ENCODE measurements at regions not wholly inside any gene's neighbourhood (a gene's known extent, or its start where the extent isn't known, plus 50 kb on each side); places are given as distances from the start of the nearest gene placed in this dataset.

DNA sequence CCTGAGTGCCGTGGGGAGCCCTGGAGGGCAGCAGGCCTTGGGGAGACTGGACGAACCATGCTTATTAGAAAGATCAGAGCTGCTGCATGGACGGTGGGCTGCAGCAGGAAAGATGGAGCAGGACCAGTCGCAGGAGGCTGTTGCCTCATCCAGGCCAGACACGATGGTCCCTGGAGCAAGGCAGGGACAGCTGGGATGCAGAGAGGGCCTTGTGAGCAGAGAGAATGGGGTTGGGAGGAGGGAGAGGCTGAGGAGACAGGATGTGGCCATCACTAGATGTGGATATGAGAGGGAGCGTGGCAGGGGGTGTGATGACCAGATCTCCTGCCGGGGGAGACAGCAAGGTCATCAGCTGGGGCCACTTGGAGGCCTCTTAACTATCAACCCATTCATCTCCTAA, 727.6 kb downstream of the PTPRU start:
- TF ChIP-seq FOXA1 (IDR thresholded peaks at IDR 0.05) (no peak), NFRKB (IDR thresholded peaks at IDR 0.05) (no peak), FOXM1 (IDR thresholded peaks at IDR 0.05; ENCODE audit: borderline replicate concordance) (no peak)
